Activated CD4-positive, alpha-beta T cell treated with anti-CD3 and anti-CD28 coated beads, Interleukin-2, amount 10 ng/mL, durations not matched to agents 7 days and 5 days (primary cell): ENCODE measurements at regions not wholly inside any gene's neighbourhood (a gene's known extent, or its start where the extent isn't known, plus 50 kb on each side); places are given as distances from the start of the nearest gene placed in this dataset.
"Not testable (repeated sequence)": the region's sequence is repeated elsewhere in the genome, so short reads cannot be mapped to it uniquely, and the experiment has no call there.

Experiments
- CTCF ChIA-PET: fragments of 350-600 bp; sonication (Branson Sonifier 250); formaldehyde crosslinking; loops from one replicate; lab custom pipeline; 2021; ENCODE audit warnings: antibody characterized with exemption; lab: Charles Lee
- POLR2A ChIA-PET: fragments of 350-600 bp; sonication (Branson Sonifier 250); formaldehyde crosslinking; loops from one replicate; lab custom pipeline; 2021; ENCODE audit warnings: antibody characterized with exemption; lab: Charles Lee
- DNase-seq: peaks from one replicate; pipeline ENCODE4 v3.0.0-alpha.2; 2020
- H3K27ac Mint-ChIP-seq: one replicate; pipeline ENCODE4 v1.8.0; 2021; ENCODE audit warnings: mild to moderate bottlenecking, moderate library complexity, mixed read lengths
- H3K27me3 Mint-ChIP-seq: one replicate; pipeline ENCODE4 v1.8.0; 2021; ENCODE audit warnings: mixed read lengths
- H3K36me3 Mint-ChIP-seq: one replicate; pipeline ENCODE4 v1.8.0; 2021; ENCODE audit warnings: low read depth, mixed read lengths
- H3K4me1 Mint-ChIP-seq: one replicate; pipeline ENCODE4 v1.8.0; 2021; ENCODE audit warnings: mixed read lengths
- H3K4me3 Mint-ChIP-seq: one replicate; pipeline ENCODE4 v1.8.0; 2021; ENCODE audit warnings: mild to moderate bottlenecking, moderate library complexity, mixed read lengths
- H3K9me3 Mint-ChIP-seq: one replicate; pipeline ENCODE4 v1.8.0; 2021; ENCODE audit warnings: mixed read lengths

GRCh38 chr5:84706678-84707641, 322.3 kb upstream of the EDIL3 start:
- ChIA-PET POLR2A (no interaction called here), CTCF (no interaction called here)
- Mint-ChIP-seq H3K4me3 (no peak overlapping the region), H3K27ac (no peak overlapping the region), H3K27me3 (no peaks in the 10 kb centered on the region), H3K4me1 (no peaks in the 10 kb centered on the region), H3K9me3 (peaks cover 2% of the 10 kb centered on the region), H3K36me3 (no peaks in the 10 kb centered on the region)
- no peak for DNase-seq

GRCh38 chr5:84700545-84700944, 315.9 kb upstream of the EDIL3 start:
- H3K27ac Mint-ChIP-seq, H3K4me3 Mint-ChIP-seq, CTCF ChIA-PET, H3K36me3 Mint-ChIP-seq, H3K4me1 Mint-ChIP-seq, DNase-seq, POLR2A ChIA-PET, H3K9me3 Mint-ChIP-seq, H3K27me3 Mint-ChIP-seq: not testable (repeated sequence)

- no peaks in the 10 kb centered on the region for H3K9me3 Mint-ChIP-seq
These were observed 312.0 kb upstream of the EDIL3 start for GRCh38 chr5:84696651-84697050.

GRCh38 chr5:84695330-84695729, 310.6 kb upstream of the EDIL3 start:
- no peaks in the 10 kb centered on the region for H3K4me1 Mint-ChIP-seq
- no peak overlapping the region for H3K27ac Mint-ChIP-seq
- CTCF ChIA-PET: no interaction called here
- H3K27me3 Mint-ChIP-seq: no peaks in the 10 kb centered on the region
- no peaks in the 10 kb centered on the region for H3K9me3 Mint-ChIP-seq
- POLR2A ChIA-PET: no interaction called here
- no peak overlapping the region for H3K4me3 Mint-ChIP-seq
- no peak for DNase-seq
- H3K36me3 Mint-ChIP-seq: no peaks in the 10 kb centered on the region

More at GRCh38 chr5:84696651-84697050, 312.0 kb upstream of the EDIL3 start:
- no peaks in the 10 kb centered on the region for H3K27me3 Mint-ChIP-seq
- POLR2A ChIA-PET: no interaction called here
- no peak for DNase-seq
- no peak overlapping the region for H3K4me3 Mint-ChIP-seq
- H3K27ac Mint-ChIP-seq: no peak overlapping the region
- no peaks in the 10 kb centered on the region for H3K36me3 Mint-ChIP-seq
- CTCF ChIA-PET: no interaction called here
- H3K4me1 Mint-ChIP-seq: no peaks in the 10 kb centered on the region

- Mint-ChIP-seq H3K36me3 (no peaks in the 10 kb centered on the region), H3K27me3 (no peaks in the 10 kb centered on the region), H3K27ac (no peak overlapping the region), H3K4me3 (no peak overlapping the region), H3K4me1 (no peaks in the 10 kb centered on the region), H3K9me3 (no peaks in the 10 kb centered on the region)
- ChIA-PET POLR2A (no interaction called here), CTCF (no interaction called here)
- DNase-seq: no peak
These were observed 308.6 kb upstream of the EDIL3 start for GRCh38 chr5:84693256-84693655.

GRCh38 chr5:84688566-84688965, 303.9 kb upstream of the EDIL3 start:
- no peak overlapping the region for H3K27ac Mint-ChIP-seq
- no peaks in the 10 kb centered on the region for H3K9me3 Mint-ChIP-seq
- no peaks in the 10 kb centered on the region for H3K27me3 Mint-ChIP-seq
- no peaks in the 10 kb centered on the region for H3K4me1 Mint-ChIP-seq
- H3K36me3 Mint-ChIP-seq: no peaks in the 10 kb centered on the region
- ChIA-PET POLR2A (no interaction called here), CTCF (no interaction called here)
- DNase-seq: no peak
- H3K4me3 Mint-ChIP-seq: no peak overlapping the region

- Mint-ChIP-seq H3K4me3 (no peak overlapping the region), H3K4me1 (no peaks in the 10 kb centered on the region), H3K27ac (no peak overlapping the region), H3K27me3 (no peaks in the 10 kb centered on the region), H3K9me3 (no peaks in the 10 kb centered on the region), H3K36me3 (no peaks in the 10 kb centered on the region)
- POLR2A ChIA-PET: no interaction called here
- CTCF ChIA-PET: no interaction called here
- DNase-seq: no peak
These were observed 300.6 kb upstream of the EDIL3 start for GRCh38 chr5:84685121-84685894.

- CTCF ChIA-PET: no interaction called here
These were observed 298.9 kb upstream of the EDIL3 start for GRCh38 chr5:84683594-84683993.

GRCh38 chr5:84682531-84682930, 297.9 kb upstream of the EDIL3 start:
- ChIA-PET CTCF (no interaction called here), POLR2A (no interaction called here)
- no peaks in the 10 kb centered on the region for H3K36me3 Mint-ChIP-seq
- no peak for DNase-seq
- H3K4me3 Mint-ChIP-seq: no peak overlapping the region
- H3K27ac Mint-ChIP-seq: no peak overlapping the region
- H3K27me3 Mint-ChIP-seq: no peaks in the 10 kb centered on the region
- H3K9me3 Mint-ChIP-seq: no peaks in the 10 kb centered on the region
- no peaks in the 10 kb centered on the region for H3K4me1 Mint-ChIP-seq

More at GRCh38 chr5:84683594-84683993, 298.9 kb upstream of the EDIL3 start:
- POLR2A ChIA-PET: no interaction called here
- Mint-ChIP-seq H3K36me3 (no peaks in the 10 kb centered on the region), H3K9me3 (no peaks in the 10 kb centered on the region), H3K4me3 (no peak overlapping the region), H3K27me3 (no peaks in the 10 kb centered on the region), H3K27ac (no peak overlapping the region), H3K4me1 (no peaks in the 10 kb centered on the region)
- no peak for DNase-seq

- Mint-ChIP-seq H3K36me3 (no peaks in the 10 kb centered on the region), H3K9me3 (no peaks in the 10 kb centered on the region), H3K27ac (no peak overlapping the region), H3K4me1 (no peaks in the 10 kb centered on the region), H3K27me3 (no peaks in the 10 kb centered on the region), H3K4me3 (no peak overlapping the region)
- ChIA-PET POLR2A (no interaction called here), CTCF (no interaction called here)
- DNase-seq: no peak
These were observed 296.2 kb upstream of the EDIL3 start for GRCh38 chr5:84680908-84681307.

GRCh38 chr5:84673785-84674184, 289.1 kb upstream of the EDIL3 start:
- H3K4me3 Mint-ChIP-seq: no peak overlapping the region
- H3K9me3 Mint-ChIP-seq: peaks cover 8% of the 10 kb centered on the region
- no peak overlapping the region for H3K27ac Mint-ChIP-seq
- no peaks in the 10 kb centered on the region for H3K27me3 Mint-ChIP-seq
- no peaks in the 10 kb centered on the region for H3K36me3 Mint-ChIP-seq
- no peak for DNase-seq
- H3K4me1 Mint-ChIP-seq: no peaks in the 10 kb centered on the region
- CTCF ChIA-PET: no interaction called here
- POLR2A ChIA-PET: no interaction called here

GRCh38 chr5:84667576-84667975, 282.9 kb upstream of the EDIL3 start:
- no peak overlapping the region for H3K27ac Mint-ChIP-seq
- ChIA-PET CTCF (no interaction called here), POLR2A (no interaction called here)
- H3K27me3 Mint-ChIP-seq: no peaks in the 10 kb centered on the region
- H3K36me3 Mint-ChIP-seq: no peaks in the 10 kb centered on the region
- no peaks in the 10 kb centered on the region for H3K4me1 Mint-ChIP-seq
- peaks cover 8% of the 10 kb centered on the region for H3K9me3 Mint-ChIP-seq
- no peak for DNase-seq
- no peak overlapping the region for H3K4me3 Mint-ChIP-seq

- H3K36me3 Mint-ChIP-seq: no peaks in the 10 kb centered on the region
- DNase-seq: no peak
- H3K9me3 Mint-ChIP-seq: no peaks in the 10 kb centered on the region
- no peaks in the 10 kb centered on the region for H3K4me1 Mint-ChIP-seq
- H3K27me3 Mint-ChIP-seq: no peaks in the 10 kb centered on the region
- no peak overlapping the region for H3K4me3 Mint-ChIP-seq
- no peak overlapping the region for H3K27ac Mint-ChIP-seq
- ChIA-PET POLR2A (no interaction called here), CTCF (no interaction called here)
These were observed 265.7 kb upstream of the EDIL3 start for GRCh38 chr5:84650429-84650828.
